Esophagus muscularis mucosa (tissue), 4 donors: ENCODE measurements at regions not wholly inside any gene's neighbourhood (a gene's known extent, or its start where the extent isn't known, plus 50 kb on each side); places are given as distances from the start of the nearest gene placed in this dataset.

Source experiments
- CTCF ChIP-seq, 3 experiments: fragments of 200-600 bp in 2 of 3; fragments of 450-650 bp in 1 of 3; sonication (generic) in 2 of 3; IDR thresholded peaks; one replicate each; pipeline ENCODE4 v1.5.1; 2017 to 2019; ENCODE audit warnings: antibody characterized with exemption in 3 of 3, mild to moderate bottlenecking in 2 of 3, moderate library complexity in 1 of 3
- EP300 ChIP-seq: sonication (generic); formaldehyde crosslinking; IDR thresholded peaks from one replicate; pipeline ENCODE4 v1.6.1; 2017; ENCODE audit warnings: antibody characterized with exemption
- POLR2A ChIP-seq: fragments of 450-650 bp; IDR thresholded peaks from one replicate; pipeline ENCODE4 v1.6.1; 2017; ENCODE audit warnings: antibody characterized with exemption, moderate library complexity, mild to moderate bottlenecking, low read depth

GRCh38 chr10:36903040-36903439, 222.4 kb upstream of the ANKRD30A start:
- TF ChIP-seq CTCF (IDR thresholded peaks at IDR 0.05) (no peak), POLR2A (no peak), EP300 (no peak)
